Transverse colon (tissue), 4 donors: ENCODE measurements at regions not wholly inside any gene's neighbourhood (a gene's known extent, or its start where the extent isn't known, plus 50 kb on each side); places are given as distances from the start of the nearest gene placed in this dataset.

Experiments
- EP300 ChIP-seq: sonication (generic); formaldehyde crosslinking; IDR thresholded peaks from one replicate; pipeline ENCODE4 v1.6.1; 2017; ENCODE audit warnings: antibody characterized with exemption, low read depth
- POLR2A ChIP-seq: fragments of 450-650 bp; IDR thresholded peaks from one replicate; pipeline ENCODE4 v1.6.1; 2016; ENCODE audit warnings: antibody characterized with exemption, mild to moderate bottlenecking, moderate library complexity
- POLR2AphosphoS5 ChIP-seq, 3 donors: sonication (generic); formaldehyde crosslinking; IDR thresholded peaks; one replicate each; pipeline ENCODE4 v1.6.1; 2016; ENCODE audit warnings: antibody characterized with exemption in 3 of 3
- TF ChIP-seq, protein P1 (sequence below), 5 experiments: fragments of 200-600 bp in 3 of 5; fragments of 450-650 bp in 2 of 5; sonication (generic) in 3 of 5; IDR thresholded peaks; 1 replicate in 2 of 5; 2 replicates in 3 of 5; pipeline ENCODE4 v1.5.1; 2016 to 2017; ENCODE audit warnings: antibody characterized with exemption in 5 of 5, inconsistent platforms in 3 of 5, mild to moderate bottlenecking in 2 of 5, moderate library complexity in 1 of 5

GRCh38 chr12:46484396-46485061 is 112.0 kb upstream of the SLC38A2 start:
- TF ChIP-seq, protein P1, sequence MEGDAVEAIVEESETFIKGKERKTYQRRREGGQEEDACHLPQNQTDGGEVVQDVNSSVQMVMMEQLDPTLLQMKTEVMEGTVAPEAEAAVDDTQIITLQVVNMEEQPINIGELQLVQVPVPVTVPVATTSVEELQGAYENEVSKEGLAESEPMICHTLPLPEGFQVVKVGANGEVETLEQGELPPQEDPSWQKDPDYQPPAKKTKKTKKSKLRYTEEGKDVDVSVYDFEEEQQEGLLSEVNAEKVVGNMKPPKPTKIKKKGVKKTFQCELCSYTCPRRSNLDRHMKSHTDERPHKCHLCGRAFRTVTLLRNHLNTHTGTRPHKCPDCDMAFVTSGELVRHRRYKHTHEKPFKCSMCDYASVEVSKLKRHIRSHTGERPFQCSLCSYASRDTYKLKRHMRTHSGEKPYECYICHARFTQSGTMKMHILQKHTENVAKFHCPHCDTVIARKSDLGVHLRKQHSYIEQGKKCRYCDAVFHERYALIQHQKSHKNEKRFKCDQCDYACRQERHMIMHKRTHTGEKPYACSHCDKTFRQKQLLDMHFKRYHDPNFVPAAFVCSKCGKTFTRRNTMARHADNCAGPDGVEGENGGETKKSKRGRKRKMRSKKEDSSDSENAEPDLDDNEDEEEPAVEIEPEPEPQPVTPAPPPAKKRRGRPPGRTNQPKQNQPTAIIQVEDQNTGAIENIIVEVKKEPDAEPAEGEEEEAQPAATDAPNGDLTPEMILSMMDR (IDR thresholded peaks at IDR 0.05) = no peak
- no peak for TF ChIP-seq POLR2A
- TF ChIP-seq EP300 = no peak
- TF ChIP-seq POLR2AphosphoS5 (IDR thresholded peaks at IDR 0.05) = no peak
